Gastrocnemius medialis (tissue), 4 donors: ENCODE measurements at regions not wholly inside any gene's neighbourhood (a gene's known extent, or its start where the extent isn't known, plus 50 kb on each side); places are given as distances from the start of the nearest gene placed in this dataset.
A peak's percentile ranks its signal among the peaks of the same experiment; 100 is the strongest.

Source experiments
- ATAC-seq, 2 donors: fragments of 150-250 bp; one replicate each; pipeline ENCODE4 v1.9.1; 2016
- DNase-seq, 2 donors: peaks; one replicate each; pipeline ENCODE4 v3.0.0-alpha.2; 2019
- H3K27ac ChIP-seq, 4 donors: fragments of 200-600 bp; sonication (generic); 1 replicate in 1 of 4; 2 replicates in 3 of 4; pipeline ENCODE4 v1.5.1; 2016 to 2018; ENCODE audit warnings: mild to moderate bottlenecking in 2 of 4, moderate library complexity in 1 of 4
- H3K27me3 ChIP-seq, 3 donors: fragments of 200-600 bp; sonication (generic) in 2 of 3; 1 replicate in 1 of 3; 2 replicates in 2 of 3; pipeline versions ENCODE4 v1.5.1 to v1.6.0; 2016 to 2019; ENCODE audit warnings: mild to moderate bottlenecking in 1 of 3, moderate library complexity in 1 of 3
- H3K36me3 ChIP-seq, 2 donors: fragments of 200-600 bp; sonication (generic) in 1 of 2; one replicate each; pipeline ENCODE4 v1.5.1; 2017 to 2018
- H3K4me1 ChIP-seq, 2 donors: fragments of 200-600 bp; sonication (generic) in 1 of 2; one replicate each; pipeline ENCODE4 v1.5.1; 2016 to 2017; ENCODE audit warnings: mild to moderate bottlenecking in 2 of 2
- H3K4me3 ChIP-seq, 4 donors: fragments of 200-600 bp; sonication (generic) in 3 of 4; 1 replicate in 1 of 4; 2 replicates in 3 of 4; pipeline ENCODE4 v1.5.1; 2016 to 2019; ENCODE audit warnings: mild to moderate bottlenecking in 2 of 4
- H3K9me3 ChIP-seq, 3 donors: fragments of 200-600 bp; sonication (generic) in 2 of 3; 1 replicate in 1 of 3; 2 replicates in 2 of 3; pipeline ENCODE4 v1.5.1; 2016 to 2019
- POLR2A ChIP-seq, 2 donors: fragments of 450-650 bp; IDR thresholded peaks; one replicate each; pipeline ENCODE4 v1.6.1; 2017; ENCODE audit warnings: antibody characterized with exemption in 2 of 2, mild to moderate bottlenecking in 2 of 2, moderate library complexity in 2 of 2
- in situ Hi-C, 4 donors: fragments of 200-750 bp; cut with MboI; loops; one replicate each; pipeline versions ENCODE4 v1.15.0 to v1.8.0; 2017; ENCODE audit warnings: low sequenced_read_pairs in 4 of 4
- intact Hi-C: fragments of 100-400 bp; cut with DNase I; formaldehyde crosslinking; loops from one replicate; pipeline ENCODE4 v1.15.1; 2023; ENCODE audit warnings: low total_unique reads
- TF ChIP-seq, protein P1 (sequence below), 5 experiments: fragments of 450-650 bp in 3 of 5; fragments of 200-600 bp in 2 of 5; sonication (generic) in 2 of 5; IDR thresholded peaks in 4 of 5; conservative IDR thresholded peaks in 1 of 5; 1 replicate in 4 of 5; 2 replicates in 1 of 5; pipeline ENCODE4 v1.5.1; 2016 to 2019; ENCODE audit warnings: antibody characterized with exemption in 5 of 5, mild to moderate bottlenecking in 3 of 5, moderate library complexity in 3 of 5

DNA sequence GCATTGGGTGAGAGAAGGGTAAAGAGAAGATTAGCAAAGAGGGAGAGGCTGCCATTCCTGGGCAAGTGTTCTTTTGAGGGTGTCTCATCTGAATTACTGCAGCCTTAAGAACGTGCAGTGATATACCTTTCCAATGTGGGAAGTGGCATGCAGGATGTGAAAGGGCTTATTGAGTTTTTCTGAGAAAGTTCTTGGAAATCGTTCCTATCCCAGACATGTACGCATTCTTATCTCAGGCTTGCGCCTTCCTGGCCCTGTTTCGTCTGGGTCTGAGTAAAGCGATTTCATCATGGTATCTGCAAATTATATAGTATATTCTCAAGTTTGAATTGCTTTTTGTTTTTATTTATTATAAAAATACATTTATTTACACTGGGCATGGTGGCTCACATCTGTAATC lies 699.8 kb downstream of the TRAM1L1 start:
- H3K9me3 ChIP-seq, result no peaks in the 10 kb centered on the region
- ATAC-seq, result no peak
- in situ Hi-C loops, result no loop called here
- H3K36me3 ChIP-seq, result no peaks in the 10 kb centered on the region
- H3K4me3 ChIP-seq, result no peak overlapping the region
- H3K27ac ChIP-seq, result no peak overlapping the region
- DNase-seq, result no peak
- intact Hi-C loops, result no loop called here
- H3K27me3 ChIP-seq, result no peaks in the 10 kb centered on the region
- H3K4me1 ChIP-seq, result no peaks in the 10 kb centered on the region
- TF ChIP-seq POLR2A (IDR thresholded peaks at IDR 0.05), result no peak
- TF ChIP-seq, protein P1, sequence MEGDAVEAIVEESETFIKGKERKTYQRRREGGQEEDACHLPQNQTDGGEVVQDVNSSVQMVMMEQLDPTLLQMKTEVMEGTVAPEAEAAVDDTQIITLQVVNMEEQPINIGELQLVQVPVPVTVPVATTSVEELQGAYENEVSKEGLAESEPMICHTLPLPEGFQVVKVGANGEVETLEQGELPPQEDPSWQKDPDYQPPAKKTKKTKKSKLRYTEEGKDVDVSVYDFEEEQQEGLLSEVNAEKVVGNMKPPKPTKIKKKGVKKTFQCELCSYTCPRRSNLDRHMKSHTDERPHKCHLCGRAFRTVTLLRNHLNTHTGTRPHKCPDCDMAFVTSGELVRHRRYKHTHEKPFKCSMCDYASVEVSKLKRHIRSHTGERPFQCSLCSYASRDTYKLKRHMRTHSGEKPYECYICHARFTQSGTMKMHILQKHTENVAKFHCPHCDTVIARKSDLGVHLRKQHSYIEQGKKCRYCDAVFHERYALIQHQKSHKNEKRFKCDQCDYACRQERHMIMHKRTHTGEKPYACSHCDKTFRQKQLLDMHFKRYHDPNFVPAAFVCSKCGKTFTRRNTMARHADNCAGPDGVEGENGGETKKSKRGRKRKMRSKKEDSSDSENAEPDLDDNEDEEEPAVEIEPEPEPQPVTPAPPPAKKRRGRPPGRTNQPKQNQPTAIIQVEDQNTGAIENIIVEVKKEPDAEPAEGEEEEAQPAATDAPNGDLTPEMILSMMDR (IDR thresholded peaks at IDR 0.05 in 4 of 5, conservative IDR thresholded peaks at IDR 0.05 in 1 of 5), result no peak

DNA sequence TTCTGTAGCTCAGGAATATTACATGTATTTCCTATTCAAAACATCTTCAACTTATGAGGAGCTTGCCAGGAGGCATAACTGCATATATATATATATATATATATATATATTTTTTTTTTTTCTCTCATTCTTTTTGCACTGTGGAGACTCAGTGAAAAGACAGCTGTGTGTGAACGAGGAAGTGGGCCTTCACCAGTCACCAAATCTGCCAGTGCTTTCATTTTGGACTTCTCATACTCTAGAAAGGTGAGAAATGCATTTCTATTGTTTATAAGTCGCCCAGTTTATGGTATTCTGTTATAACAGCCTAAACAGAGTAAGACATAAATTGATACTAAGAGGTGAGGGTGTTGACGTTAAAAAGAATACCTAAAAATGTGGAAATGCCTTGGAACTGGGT lies 710.6 kb downstream of the TRAM1L1 start:
- TF ChIP-seq POLR2A (IDR thresholded peaks at IDR 0.05), result no peak
- no peak for ATAC-seq
- H3K36me3 ChIP-seq, result no peaks in the 10 kb centered on the region
- in situ Hi-C loops (no loop called here), intact Hi-C loops (no loop called here)
- H3K4me1 ChIP-seq, result no peaks in the 10 kb centered on the region
- H3K27me3 ChIP-seq, result no peaks in the 10 kb centered on the region
- no peaks in the 10 kb centered on the region for H3K9me3 ChIP-seq
- DNase-seq, result no peak
- no peak overlapping the region for H3K4me3 ChIP-seq
- no peak overlapping the region for H3K27ac ChIP-seq

DNA sequence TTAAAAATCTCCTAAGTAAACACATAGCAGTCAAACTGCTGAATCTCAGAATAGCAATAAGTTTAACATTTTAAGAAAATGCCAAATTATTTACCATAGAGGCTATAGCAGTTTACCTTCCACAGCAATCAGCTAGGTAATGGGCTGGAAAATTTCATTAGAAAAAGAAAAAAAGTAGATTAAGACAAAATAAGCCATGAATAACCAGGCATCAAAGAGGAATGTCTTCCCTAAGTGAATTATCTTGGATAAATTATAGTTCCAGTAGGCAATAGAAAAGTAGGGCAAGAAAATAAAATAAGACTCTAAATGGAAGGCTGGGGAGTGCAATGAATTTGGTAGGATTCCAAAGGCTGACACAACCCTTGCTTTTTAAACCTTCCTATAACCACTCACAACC lies 722.8 kb downstream of the TRAM1L1 start:
- TF ChIP-seq, protein P1 (IDR thresholded peaks at IDR 0.05 in 4 of 5, conservative IDR thresholded peaks at IDR 0.05 in 1 of 5), result no peak
- no peak for TF ChIP-seq POLR2A (IDR thresholded peaks at IDR 0.05)
- DNase-seq (no peak), ATAC-seq (no peak)
- Histone ChIP-seq H3K36me3 (no peaks in the 10 kb centered on the region), H3K4me1 (no peaks in the 10 kb centered on the region), H3K4me3 (no peak overlapping the region), H3K27ac (no peak overlapping the region), H3K9me3 (no peaks in the 10 kb centered on the region), H3K27me3 (no peaks in the 10 kb centered on the region)
- intact Hi-C loops, result no loop called here
- in situ Hi-C loops, result no loop called here

DNA sequence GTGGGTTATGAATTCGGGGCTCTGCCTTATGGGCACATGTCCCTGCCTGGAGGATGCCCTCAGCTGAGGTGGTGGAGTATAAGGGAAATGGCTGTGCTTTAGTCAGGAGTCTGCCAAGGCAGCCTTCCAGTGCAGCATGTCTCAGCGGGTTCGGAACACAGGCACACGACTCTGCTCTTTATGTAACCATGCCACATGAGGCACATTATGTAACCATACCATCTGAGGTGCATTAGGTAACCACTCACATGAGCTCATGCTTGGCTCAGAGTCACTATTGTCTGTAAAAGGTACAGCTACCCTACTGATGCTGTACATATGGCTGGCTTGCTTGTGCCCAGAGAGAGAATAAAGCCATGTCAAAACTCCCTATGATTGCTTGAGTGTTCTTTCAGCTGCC lies 723.6 kb downstream of the TRAM1L1 start:
- Histone ChIP-seq H3K4me3 (no peak overlapping the region), H3K9me3 (no peaks in the 10 kb centered on the region), H3K27ac (no peak overlapping the region), H3K36me3 (no peaks in the 10 kb centered on the region), H3K4me1 (no peaks in the 10 kb centered on the region), H3K27me3 (no peaks in the 10 kb centered on the region)
- DNase-seq (no peak), ATAC-seq (no peak)
- in situ Hi-C loops, result no loop called here
- TF ChIP-seq POLR2A (IDR thresholded peaks at IDR 0.05), result no peak
- TF ChIP-seq, protein P1 (IDR thresholded peaks at IDR 0.05 in 4 of 5, conservative IDR thresholded peaks at IDR 0.05 in 1 of 5), result no peak
- intact Hi-C loops, result no loop called here

DNA sequence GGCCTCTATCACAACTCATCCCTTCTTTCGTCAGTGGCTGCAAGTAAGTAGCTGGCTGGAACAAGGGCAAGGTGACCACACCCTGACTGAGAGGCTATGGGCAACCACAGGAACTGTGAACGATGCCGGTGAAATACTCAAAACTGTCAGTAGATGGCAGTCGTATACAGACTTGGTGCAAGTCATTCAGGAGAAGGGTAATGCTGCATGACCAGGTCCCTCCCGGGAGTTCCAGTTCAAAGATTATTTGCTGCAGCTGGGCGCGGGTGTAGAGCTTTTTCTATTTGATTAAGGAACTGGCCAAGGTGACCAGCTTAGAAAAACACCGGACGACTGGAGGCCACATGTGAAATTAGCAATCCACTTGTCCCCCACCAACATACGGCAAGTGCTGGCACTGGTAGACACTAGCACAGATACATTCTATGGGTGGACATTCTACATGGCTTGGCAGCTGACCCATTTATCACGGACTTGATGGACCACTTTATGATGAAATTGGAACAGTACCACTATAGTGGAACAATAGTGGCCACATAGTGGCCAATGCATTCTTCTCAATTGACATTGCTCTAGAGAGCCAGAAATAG lies 726.6 kb downstream of the TRAM1L1 start:
- H3K27me3 ChIP-seq, result no peaks in the 10 kb centered on the region
- H3K4me1 ChIP-seq, result no peaks in the 10 kb centered on the region
- in situ Hi-C loops (no loop called here), intact Hi-C loops (no loop called here)
- peak in 1 of 2 donors; percentile 7 for DNase-seq
- no peaks in the 10 kb centered on the region for H3K9me3 ChIP-seq
- H3K27ac ChIP-seq, result no peak overlapping the region
- H3K36me3 ChIP-seq, result no peaks in the 10 kb centered on the region
- no peak overlapping the region for H3K4me3 ChIP-seq
- no peak for ATAC-seq
- TF ChIP-seq POLR2A (IDR thresholded peaks at IDR 0.05), result no peak
- TF ChIP-seq, protein P1 (IDR thresholded peaks at IDR 0.05 in 4 of 5, conservative IDR thresholded peaks at IDR 0.05 in 1 of 5), result no peak
